ENCODE measurements at regions not wholly inside any gene's neighbourhood (a gene's known extent, or its start where the extent isn't known, plus 50 kb on each side); places are given as distances from the start of the nearest gene placed in this dataset.

- no peak overlapping the region for H3K27ac ChIP-seq (ENCODE audit: low read length)
- H3K9ac ChIP-seq (ENCODE audit: low read length): no peak overlapping the region
- TF ChIP-seq EZH2 (IDR thresholded peaks at IDR 0.05; ENCODE audit: low read length, unreplicated experiment) (no peak), EZH2phosphoT487 (IDR thresholded peaks at IDR 0.05; ENCODE audit: borderline replicate concordance, low read length) (no peak)
- TF ChIP-seq, protein P1, sequence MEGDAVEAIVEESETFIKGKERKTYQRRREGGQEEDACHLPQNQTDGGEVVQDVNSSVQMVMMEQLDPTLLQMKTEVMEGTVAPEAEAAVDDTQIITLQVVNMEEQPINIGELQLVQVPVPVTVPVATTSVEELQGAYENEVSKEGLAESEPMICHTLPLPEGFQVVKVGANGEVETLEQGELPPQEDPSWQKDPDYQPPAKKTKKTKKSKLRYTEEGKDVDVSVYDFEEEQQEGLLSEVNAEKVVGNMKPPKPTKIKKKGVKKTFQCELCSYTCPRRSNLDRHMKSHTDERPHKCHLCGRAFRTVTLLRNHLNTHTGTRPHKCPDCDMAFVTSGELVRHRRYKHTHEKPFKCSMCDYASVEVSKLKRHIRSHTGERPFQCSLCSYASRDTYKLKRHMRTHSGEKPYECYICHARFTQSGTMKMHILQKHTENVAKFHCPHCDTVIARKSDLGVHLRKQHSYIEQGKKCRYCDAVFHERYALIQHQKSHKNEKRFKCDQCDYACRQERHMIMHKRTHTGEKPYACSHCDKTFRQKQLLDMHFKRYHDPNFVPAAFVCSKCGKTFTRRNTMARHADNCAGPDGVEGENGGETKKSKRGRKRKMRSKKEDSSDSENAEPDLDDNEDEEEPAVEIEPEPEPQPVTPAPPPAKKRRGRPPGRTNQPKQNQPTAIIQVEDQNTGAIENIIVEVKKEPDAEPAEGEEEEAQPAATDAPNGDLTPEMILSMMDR (conservative IDR thresholded peaks at IDR 0.05; ENCODE audit: low read depth, low read length): no peak
- no peaks in the 10 kb centered on the region for H3K79me2 ChIP-seq (ENCODE audit: low read length)
- H3K4me3 ChIP-seq (ENCODE audit: low read length): no peak overlapping the region
- no peak overlapping the region for H2AFZ ChIP-seq (ENCODE audit: low read length)
- ChIA-PET POLR2A (ENCODE audit: unreplicated experiment) (no interaction called here), CTCF (no interaction called here)
- no peak overlapping the region for H3K4me2 ChIP-seq (ENCODE audit: low read length)
- no peak for DNase-seq
- no peaks in the 10 kb centered on the region for H3K36me3 ChIP-seq (ENCODE audit: low read depth, low read length)
- no peaks in the 10 kb centered on the region for H4K20me1 ChIP-seq (ENCODE audit: low read length)
- H3F3A ChIP-seq (ENCODE audit: low read length, unreplicated experiment): no peaks in the 10 kb centered on the region
- H3K9me3 ChIP-seq (ENCODE audit: low read length): no peaks in the 10 kb centered on the region
- no peaks in the 10 kb centered on the region for H3K4me1 ChIP-seq (ENCODE audit: insufficient read depth, low read length)
- no peak for ATAC-seq
- H3K27me3 ChIP-seq (ENCODE audit: low read length): no peaks in the 10 kb centered on the region
- BruUV-seq (replicated peaks): no TSS peak
- no peaks in the 10 kb centered on the region for H3K9me2 ChIP-seq (replicated peaks; ENCODE audit: low read length)
- intact Hi-C loops (cut with micrococcal nuclease): no loop called here
Measured at GRCh38 chrX:14232688-14233087, 203.0 kb upstream of the GEMIN8 start.

DNA sequence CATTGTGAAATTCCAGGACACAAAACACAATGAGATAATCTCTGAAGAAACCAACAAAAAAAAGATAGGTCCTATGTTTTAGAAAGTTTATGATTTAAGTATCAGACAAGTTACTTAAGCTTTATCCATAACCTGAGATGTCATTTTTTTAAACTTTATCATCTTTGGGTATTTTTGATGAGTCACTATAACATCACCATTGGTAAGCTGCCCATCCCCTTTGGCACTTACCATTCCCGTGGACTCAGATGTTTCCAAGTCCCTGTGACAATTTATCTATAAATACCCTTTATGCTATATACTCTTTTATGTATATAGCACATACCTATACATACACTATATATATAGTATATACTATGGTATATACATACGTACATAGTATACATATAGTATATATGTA, 198.9 kb upstream of the GEMIN8 start:
- TF ChIP-seq EZH2phosphoT487 (IDR thresholded peaks at IDR 0.05; ENCODE audit: borderline replicate concordance, low read length) (no peak), EZH2 (IDR thresholded peaks at IDR 0.05; ENCODE audit: low read length, unreplicated experiment) (no peak)
- TF ChIP-seq, protein P1 (conservative IDR thresholded peaks at IDR 0.05; ENCODE audit: low read depth, low read length): no peak
- Histone ChIP-seq H3K4me3 (ENCODE audit: low read length) (no peak overlapping the region), H3K27ac (ENCODE audit: low read length) (no peak overlapping the region), H3K4me2 (ENCODE audit: low read length) (no peak overlapping the region), H3K4me1 (ENCODE audit: insufficient read depth, low read length) (no peaks in the 10 kb centered on the region), H3K9ac (ENCODE audit: low read length) (no peak overlapping the region), H3K9me2 (replicated peaks; ENCODE audit: low read length) (no peaks in the 10 kb centered on the region), H2AFZ (ENCODE audit: low read length) (no peak overlapping the region), H3F3A (ENCODE audit: low read length, unreplicated experiment) (no peaks in the 10 kb centered on the region), H3K79me2 (ENCODE audit: low read length) (no peaks in the 10 kb centered on the region), H3K36me3 (ENCODE audit: low read depth, low read length) (no peaks in the 10 kb centered on the region), H3K9me3 (ENCODE audit: low read length) (no peaks in the 10 kb centered on the region), H4K20me1 (ENCODE audit: low read length) (no peaks in the 10 kb centered on the region), H3K27me3 (ENCODE audit: low read length) (no peaks in the 10 kb centered on the region)
- POLR2A ChIA-PET (ENCODE audit: unreplicated experiment): interaction anchor here (0.6 kb wide), 1 partner anchor 184 kb away, joined by 7 read pairs; no protein-coding TSS in a partner anchor
- BruUV-seq (replicated peaks): no TSS peak
- DNase-seq (peak; percentile 79), ATAC-seq (peak; percentile 33; the same call in 1 of the 2 replicates)
- CTCF ChIA-PET: interaction anchor here (0.6 kb wide), 1 partner anchor 400 kb away, joined by 3 read pairs; no protein-coding TSS in a partner anchor
- intact Hi-C loops (cut with micrococcal nuclease): no loop called here

DNA sequence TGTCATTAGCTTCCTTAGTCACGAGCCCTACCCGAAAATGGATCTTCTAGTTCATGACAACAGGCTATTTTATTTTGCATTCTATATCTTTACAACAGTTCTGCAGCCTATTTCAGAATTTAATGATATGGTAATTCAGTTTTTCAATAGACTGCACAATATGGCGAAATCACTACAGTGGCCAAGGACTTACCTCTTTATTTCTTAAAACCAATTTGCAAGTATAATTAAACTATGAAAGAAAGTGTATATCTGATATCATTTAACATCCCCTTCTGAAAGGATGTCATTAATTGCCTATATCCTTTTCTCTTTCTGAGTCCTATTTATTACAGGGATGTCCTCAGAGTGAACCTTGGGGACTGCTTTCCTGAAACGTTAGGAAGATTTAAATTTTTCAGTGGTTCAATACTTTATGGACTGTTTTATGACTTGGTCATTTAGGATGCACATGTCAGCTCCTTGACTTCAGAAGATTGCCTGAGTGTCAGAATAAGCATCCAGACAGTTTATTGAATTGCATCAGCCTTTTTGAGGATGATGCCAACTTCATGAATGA, 190.8 kb upstream of the GEMIN8 start:
- no peaks in the 10 kb centered on the region for H3K4me1 ChIP-seq (ENCODE audit: insufficient read depth, low read length)
- DNase-seq (no peak), ATAC-seq (no peak)
- H3K9me3 ChIP-seq (ENCODE audit: low read length): no peaks in the 10 kb centered on the region
- no peak overlapping the region for H3K27ac ChIP-seq (ENCODE audit: low read length)
- H3K4me2 ChIP-seq (ENCODE audit: low read length): no peak overlapping the region
- no peaks in the 10 kb centered on the region for H3K36me3 ChIP-seq (ENCODE audit: low read depth, low read length)
- H3K27me3 ChIP-seq (ENCODE audit: low read length): peaks cover 9% of the 10 kb centered on the region; the same call in 1 of the 2 replicates
- no peaks in the 10 kb centered on the region for H4K20me1 ChIP-seq (ENCODE audit: low read length)
- H3K9ac ChIP-seq (ENCODE audit: low read length): no peak overlapping the region
- POLR2A ChIA-PET (ENCODE audit: unreplicated experiment): no interaction called here
- no peak overlapping the region for H3K4me3 ChIP-seq (ENCODE audit: low read length)
- H3K79me2 ChIP-seq (ENCODE audit: low read length): no peaks in the 10 kb centered on the region
- CTCF ChIA-PET: no interaction called here
- H3F3A ChIP-seq (ENCODE audit: low read length, unreplicated experiment): no peaks in the 10 kb centered on the region
- intact Hi-C loops (cut with micrococcal nuclease): no loop called here
- BruUV-seq (replicated peaks): no TSS peak
- no peak overlapping the region for H2AFZ ChIP-seq (ENCODE audit: low read length)
- no peaks in the 10 kb centered on the region for H3K9me2 ChIP-seq (replicated peaks; ENCODE audit: low read length)
- TF ChIP-seq, protein P1 (conservative IDR thresholded peaks at IDR 0.05; ENCODE audit: low read depth, low read length): no peak
- TF ChIP-seq EZH2 (IDR thresholded peaks at IDR 0.05; ENCODE audit: low read length, unreplicated experiment) (no peak), EZH2phosphoT487 (IDR thresholded peaks at IDR 0.05; ENCODE audit: borderline replicate concordance, low read length) (no peak)
